Islet precursor cell (in vitro differentiated cells): ENCODE measurements at regions not wholly inside any gene's neighbourhood (a gene's known extent, or its start where the extent isn't known, plus 50 kb on each side); places are given as distances from the start of the nearest gene placed in this dataset.

Experiments used
- DNase-seq: peaks from one replicate; pipeline ENCODE4 v3.0.0-alpha.2; 2018

GRCh38 chr12:92488735-92489134 lies 214.1 kb upstream of the PLEKHG7 start:
- no peak for DNase-seq

GRCh38 chr12:92487138-92487485 lies 215.7 kb upstream of the PLEKHG7 start:
- DNase-seq: no peak

GRCh38 chr12:92486443-92487137 lies 216.2 kb upstream of the PLEKHG7 start:
- DNase-seq: no peak

- DNase-seq: no peak
Measured at GRCh38 chr12:92485351-92486348, 217.1 kb upstream of the PLEKHG7 start.

GRCh38 chr12:92482599-92482998 lies 220.2 kb upstream of the PLEKHG7 start:
- DNase-seq: no peak

- DNase-seq: no peak
Measured at GRCh38 chr12:92481066-92481465, 221.7 kb upstream of the PLEKHG7 start.

GRCh38 chr12:92478692-92479091 lies 224.1 kb upstream of the PLEKHG7 start:
- DNase-seq: no peak

GRCh38 chr12:92476844-92477243 lies 225.9 kb upstream of the PLEKHG7 start:
- no peak for DNase-seq

- no peak for DNase-seq
Measured at GRCh38 chr12:92473564-92473963, 229.2 kb upstream of the PLEKHG7 start.

GRCh38 chr12:92472201-92472600 lies 230.6 kb upstream of the PLEKHG7 start:
- no peak for DNase-seq

GRCh38 chr12:92471551-92471950 lies 231.2 kb upstream of the PLEKHG7 start:
- no peak for DNase-seq

GRCh38 chr12:92470608-92471021 lies 232.2 kb upstream of the PLEKHG7 start:
- DNase-seq: no peak

GRCh38 chr12:92469837-92470236 lies 233.0 kb upstream of the PLEKHG7 start:
- DNase-seq: peak; percentile 73

GRCh38 chr12:92468358-92469020 lies 234.3 kb upstream of the PLEKHG7 start:
- DNase-seq: no peak

GRCh38 chr12:92467886-92468285 lies 234.9 kb upstream of the PLEKHG7 start:
- DNase-seq: no peak

GRCh38 chr12:92466391-92467305 lies 236.1 kb upstream of the PLEKHG7 start:
- DNase-seq: no peak

GRCh38 chr12:92465786-92466295 lies 236.9 kb upstream of the PLEKHG7 start:
- DNase-seq: no peak

- DNase-seq: no peak
Measured at GRCh38 chr12:92464911-92465310, 237.9 kb upstream of the PLEKHG7 start.

GRCh38 chr12:92463171-92463570 lies 239.6 kb upstream of the PLEKHG7 start:
- no peak for DNase-seq

- DNase-seq: no peak
Measured at GRCh38 chr12:92462527-92462926, 240.3 kb upstream of the PLEKHG7 start.

- no peak for DNase-seq
Measured at GRCh38 chr12:92462049-92462448, 240.7 kb upstream of the PLEKHG7 start.

- no peak for DNase-seq
Measured at GRCh38 chr12:92459850-92460249, 242.9 kb upstream of the PLEKHG7 start.
